Peyer's patch (tissue), 4 donors: ENCODE measurements at regions not wholly inside any gene's neighbourhood (a gene's known extent, or its start where the extent isn't known, plus 50 kb on each side); places are given as distances from the start of the nearest gene placed in this dataset.

Experiments
- DNase-seq, 3 donors: peaks; one replicate each; pipeline ENCODE4 v3.0.0-alpha.2; 2017 to 2019
- H3K27ac ChIP-seq, 4 donors: fragments of 200-600 bp; sonication (generic); one replicate each; pipeline ENCODE4 v1.5.1; 2016 to 2019
- H3K27me3 ChIP-seq, 2 donors: fragments of 200-600 bp; sonication (generic); one replicate each; pipeline ENCODE4 v1.5.1; 2019
- H3K36me3 ChIP-seq, 3 donors: fragments of 200-600 bp; sonication (generic); one replicate each; pipeline ENCODE4 v1.5.1; 2016 to 2019
- H3K4me1 ChIP-seq, 4 donors: fragments of 200-600 bp; sonication (generic); one replicate each; pipeline ENCODE4 v1.5.1; 2016 to 2019
- H3K4me3 ChIP-seq, 4 donors: fragments of 200-600 bp; sonication (generic); 1 replicate in 3 of 4; 2 replicates in 1 of 4; pipeline ENCODE4 v1.5.1; 2016 to 2019; ENCODE audit warnings: mild to moderate bottlenecking in 1 of 4
- H3K9me3 ChIP-seq, 4 donors: fragments of 200-600 bp; sonication (generic); one replicate each; pipeline ENCODE4 v1.5.1; 2016 to 2019; ENCODE audit warnings: mild to moderate bottlenecking in 1 of 4
- CTCF ChIP-seq, 6 experiments: fragments of 450-650 bp in 4 of 6; fragments of 200-600 bp in 2 of 6; sonication (generic) in 1 of 6; IDR thresholded peaks; one replicate each; pipeline ENCODE4 v1.5.1; 2017 to 2019; ENCODE audit warnings: antibody characterized with exemption in 6 of 6, mild to moderate bottlenecking in 3 of 6, moderate library complexity in 1 of 6
- POLR2A ChIP-seq, 2 donors: fragments of 450-650 bp; IDR thresholded peaks; one replicate each; pipeline ENCODE4 v1.5.1; 2017; ENCODE audit warnings: antibody characterized with exemption in 2 of 2, mild to moderate bottlenecking in 2 of 2, moderate library complexity in 2 of 2

GRCh38 chr6:67094431-67094946, 1387.5 kb upstream of the EYS start:
- H3K4me3 ChIP-seq, result no peak overlapping the region
- no peaks in the 10 kb centered on the region for H3K27me3 ChIP-seq
- H3K4me1 ChIP-seq, result no peaks in the 10 kb centered on the region
- DNase-seq, result no peak
- H3K27ac ChIP-seq, result no peak overlapping the region
- H3K9me3 ChIP-seq, result no peaks in the 10 kb centered on the region
- no peak for TF ChIP-seq CTCF (IDR thresholded peaks at IDR 0.05)
- TF ChIP-seq POLR2A (IDR thresholded peaks at IDR 0.05), result no peak
- H3K36me3 ChIP-seq, result no peaks in the 10 kb centered on the region

- no peaks in the 10 kb centered on the region for H3K27me3 ChIP-seq
- H3K27ac ChIP-seq, result no peak overlapping the region
- no peaks in the 10 kb centered on the region for H3K4me1 ChIP-seq
- TF ChIP-seq POLR2A (IDR thresholded peaks at IDR 0.05) (no peak), CTCF (IDR thresholded peaks at IDR 0.05) (no peak)
- no peak for DNase-seq
- H3K36me3 ChIP-seq, result no peaks in the 10 kb centered on the region
- no peak overlapping the region for H3K4me3 ChIP-seq
- no peaks in the 10 kb centered on the region for H3K9me3 ChIP-seq
Observed at GRCh38 chr6:67073938-67074337, 1366.9 kb upstream of the EYS start.

- H3K27ac ChIP-seq, result no peak overlapping the region
- H3K36me3 ChIP-seq, result no peaks in the 10 kb centered on the region
- no peak for DNase-seq
- no peaks in the 10 kb centered on the region for H3K9me3 ChIP-seq
- no peaks in the 10 kb centered on the region for H3K27me3 ChIP-seq
- no peak for TF ChIP-seq CTCF (IDR thresholded peaks at IDR 0.05)
- TF ChIP-seq POLR2A (IDR thresholded peaks at IDR 0.05), result no peak
- H3K4me1 ChIP-seq, result no peaks in the 10 kb centered on the region
- H3K4me3 ChIP-seq, result no peak overlapping the region
Observed at GRCh38 chr6:67068781-67069180, 1361.8 kb upstream of the EYS start.

GRCh38 chr6:67064323-67064722, 1357.3 kb upstream of the EYS start:
- TF ChIP-seq CTCF (IDR thresholded peaks at IDR 0.05) (no peak), POLR2A (IDR thresholded peaks at IDR 0.05) (no peak)
- no peaks in the 10 kb centered on the region for H3K4me1 ChIP-seq
- no peak overlapping the region for H3K4me3 ChIP-seq
- H3K27me3 ChIP-seq, result no peaks in the 10 kb centered on the region
- no peaks in the 10 kb centered on the region for H3K36me3 ChIP-seq
- H3K27ac ChIP-seq, result no peak overlapping the region
- no peaks in the 10 kb centered on the region for H3K9me3 ChIP-seq
- DNase-seq, result no peak

GRCh38 chr6:67047996-67048395, 1341.0 kb upstream of the EYS start:
- no peak for TF ChIP-seq CTCF (IDR thresholded peaks at IDR 0.05)
- TF ChIP-seq POLR2A (IDR thresholded peaks at IDR 0.05), result no peak
- Histone ChIP-seq H3K36me3 (no peaks in the 10 kb centered on the region), H3K9me3 (peaks cover 0 to 2% (median 0%) of the 10 kb centered on the region in 4 donors)

GRCh38 chr6:67045076-67045475, 1338.0 kb upstream of the EYS start:
- no peak overlapping the region for H3K4me3 ChIP-seq
- TF ChIP-seq POLR2A (IDR thresholded peaks at IDR 0.05) (no peak), CTCF (IDR thresholded peaks at IDR 0.05) (no peak)
- H3K27ac ChIP-seq, result no peak overlapping the region
- no peaks in the 10 kb centered on the region for H3K4me1 ChIP-seq
- H3K27me3 ChIP-seq, result no peaks in the 10 kb centered on the region
- H3K36me3 ChIP-seq, result no peaks in the 10 kb centered on the region
- H3K9me3 ChIP-seq, result peaks cover 0 to 2% (median 0%) of the 10 kb centered on the region in 4 donors
- DNase-seq, result no peak

More at GRCh38 chr6:67047996-67048395, 1341.0 kb upstream of the EYS start:
- H3K27me3 ChIP-seq, result no peaks in the 10 kb centered on the region
- no peaks in the 10 kb centered on the region for H3K4me1 ChIP-seq
- no peak overlapping the region for H3K4me3 ChIP-seq
- no peak overlapping the region for H3K27ac ChIP-seq
- no peak for DNase-seq
